Liver (tissue), 8 donors: ENCODE measurements at regions not wholly inside any gene's neighbourhood (a gene's known extent, or its start where the extent isn't known, plus 50 kb on each side); places are given as distances from the start of the nearest gene placed in this dataset.

Source experiments
- DNase-seq: peaks from one replicate; pipeline ENCODE4 v3.0.0-alpha.2; 2017; ENCODE audit warnings: low spot score
- H3K27ac ChIP-seq, 2 donors: one replicate each; pipeline ENCODE4 v1.7.0; 2013; ENCODE audit warnings: inconsistent platforms in 2 of 2, low read length in 2 of 2, control low read depth in 1 of 2, low read depth in 1 of 2, mild to moderate bottlenecking in 1 of 2
- H3K27me3 ChIP-seq, 4 donors: one replicate each; pipeline versions ENCODE4 v1.6.1 to v1.7.0; 2013; ENCODE audit warnings: low read length in 3 of 4, inconsistent platforms in 1 of 4, mild to moderate bottlenecking in 1 of 4, moderate library complexity in 1 of 4; ENCODE audit not compliant: control insufficient read depth in 4 of 4, insufficient read depth in 4 of 4
- H3K36me3 ChIP-seq, 4 donors: one replicate each; pipeline versions ENCODE4 v1.6.1 to v1.7.0; 2013; ENCODE audit warnings: low read length in 3 of 4, mild to moderate bottlenecking in 3 of 4, low read depth in 1 of 4, moderate library complexity in 1 of 4; ENCODE audit not compliant: control insufficient read depth in 4 of 4, insufficient read depth in 3 of 4
- H3K4me1 ChIP-seq, 4 donors: one replicate each; pipeline versions ENCODE4 v1.6.1 to v1.7.0; 2013; ENCODE audit warnings: low read length in 3 of 4, mild to moderate bottlenecking in 3 of 4, moderate library complexity in 1 of 4; ENCODE audit not compliant: control insufficient read depth in 4 of 4, insufficient read depth in 4 of 4
- H3K4me3 ChIP-seq, 3 donors: one replicate each; pipeline versions ENCODE4 v1.6.1 to v1.7.0; 2013; ENCODE audit warnings: low read length in 3 of 3, control low read depth in 1 of 3, low read depth in 1 of 3, mild to moderate bottlenecking in 1 of 3
- H3K9ac ChIP-seq, 2 donors: one replicate each; pipeline ENCODE4 v1.7.0; 2013; ENCODE audit warnings: low read length in 2 of 2, mild to moderate bottlenecking in 2 of 2, moderate library complexity in 2 of 2, control low read depth in 1 of 2, low read depth in 1 of 2
- H3K9me3 ChIP-seq, 4 donors: one replicate each; pipeline versions ENCODE4 v1.6.1 to v1.7.0; 2013; ENCODE audit warnings: low read length in 3 of 4; ENCODE audit not compliant: control insufficient read depth in 4 of 4
- ATF3 ChIP-seq: IDR thresholded peaks from 2 replicates; pipeline ENCODE4 v1.6.1; 2016; ENCODE audit warnings: antibody characterized with exemption
- CTCF ChIP-seq: fragments of 150-350 bp; IDR thresholded peaks from 2 replicates; pipeline ENCODE4 v1.5.1; 2017; ENCODE audit warnings: improper control_type of control experiment, low read depth, low read length; ENCODE audit not compliant: missing input control
- EGR1 ChIP-seq, 2 donors: IDR thresholded peaks; 2 replicates each; pipeline ENCODE4 v1.6.1; 2016 to 2018; ENCODE audit warnings: antibody characterized with exemption in 2 of 2, low read depth in 2 of 2
- FOXA1 ChIP-seq: IDR thresholded peaks from 2 replicates; pipeline ENCODE4 v1.6.1; 2016; ENCODE audit warnings: antibody characterized with exemption
- GABPA ChIP-seq, 2 donors: IDR thresholded peaks in 1 of 2; conservative IDR thresholded peaks in 1 of 2; 2 replicates each; pipeline ENCODE4 v1.6.1; 2016; ENCODE audit warnings: antibody characterized with exemption in 2 of 2, mild to moderate bottlenecking in 1 of 2, moderate library complexity in 1 of 2
- HNF4A ChIP-seq, 2 donors: conservative IDR thresholded peaks; 2 replicates each; pipeline ENCODE4 v1.6.1; 2016; ENCODE audit warnings: antibody characterized with exemption in 2 of 2, mild to moderate bottlenecking in 2 of 2
- HNF4G ChIP-seq: IDR thresholded peaks from 2 replicates; pipeline ENCODE4 v1.6.1; 2016; ENCODE audit warnings: antibody characterized with exemption
- NR2F2 ChIP-seq: IDR thresholded peaks from 2 replicates; pipeline ENCODE4 v1.6.1; 2016; ENCODE audit warnings: antibody characterized with exemption
- RAD21 ChIP-seq, 2 donors: IDR thresholded peaks; 2 replicates each; pipeline ENCODE4 v1.6.1; 2016; ENCODE audit warnings: antibody characterized with exemption in 2 of 2, mild to moderate bottlenecking in 2 of 2
- REST ChIP-seq: IDR thresholded peaks from 2 replicates; pipeline ENCODE4 v1.6.1; 2016; ENCODE audit warnings: antibody characterized with exemption, mild to moderate bottlenecking
- RXRA ChIP-seq, 2 donors: IDR thresholded peaks; 2 replicates each; pipeline ENCODE4 v1.6.1; 2017 to 2018; ENCODE audit warnings: antibody characterized with exemption in 2 of 2, mild to moderate bottlenecking in 1 of 2
- SP1 ChIP-seq: IDR thresholded peaks from 2 replicates; pipeline ENCODE4 v1.6.1; 2018; ENCODE audit warnings: antibody characterized with exemption, mild to moderate bottlenecking
- TAF1 ChIP-seq: conservative IDR thresholded peaks from 2 replicates; pipeline ENCODE4 v1.6.1; 2016; ENCODE audit warnings: antibody characterized with exemption, mild to moderate bottlenecking
- YY1 ChIP-seq: IDR thresholded peaks from 2 replicates; pipeline ENCODE4 v1.6.1; 2016; ENCODE audit warnings: antibody characterized with exemption, mild to moderate bottlenecking
- ZBTB33 ChIP-seq: IDR thresholded peaks from 2 replicates; pipeline ENCODE4 v1.6.1; 2016; ENCODE audit warnings: antibody characterized with exemption
- WGBS: extraction: QIAGEN DNeasy Blood & Tissue Kit; methylation state at CpG from one replicate; pipeline ENCODE4 v1.1.7; 2013; 5-methylcytosine and 5-hydroxymethylcytosine counted together
- donor health status: healthy.
- donor health status: healthy.
- donor health status: healthy.
- donor health status: healthy.
- donor health status: healthy.

GRCh38 chr3:25229586-25229985 lies 198.5 kb upstream of the RARB start (continued):
- TF ChIP-seq CTCF (no peak), SP1 (no peak), GABPA (IDR thresholded peaks at IDR 0.05 in 1 of 2, conservative IDR thresholded peaks at IDR 0.05 in 1 of 2) (no peak), RXRA (IDR thresholded peaks at IDR 0.05) (no peak), HNF4G (no peak), NR2F2 (no peak), RAD21 (IDR thresholded peaks at IDR 0.05) (no peak), TAF1 (no peak), YY1 (no peak)

GRCh38 chr3:25235031-25235430 lies 193.0 kb upstream of the RARB start:
- Histone ChIP-seq H3K27me3 (no peaks in the 10 kb centered on the region), H3K36me3 (no peaks in the 10 kb centered on the region), H3K4me1 (no peaks in the 10 kb centered on the region), H3K9ac (no peak overlapping the region), H3K27ac (no peak overlapping the region), H3K9me3 (no peaks in the 10 kb centered on the region), H3K4me3 (no peak overlapping the region)
- 27% methylated on average over 1 of the region's 1 CpG for WGBS
- no peak for DNase-seq
- TF ChIP-seq SP1 (no peak), EGR1 (IDR thresholded peaks at IDR 0.05; ENCODE audit: low read depth in 2 of 2) (no peak), GABPA (IDR thresholded peaks at IDR 0.05 in 1 of 2, conservative IDR thresholded peaks at IDR 0.05 in 1 of 2) (no peak), RXRA (IDR thresholded peaks at IDR 0.05) (no peak), CTCF (no peak), TAF1 (no peak), YY1 (no peak), HNF4G (no peak), NR2F2 (no peak), RAD21 (IDR thresholded peaks at IDR 0.05) (no peak)

- TF ChIP-seq TAF1, result no peak
- TF ChIP-seq YY1, result no peak
- TF ChIP-seq FOXA1, result no peak
- TF ChIP-seq RAD21 (IDR thresholded peaks at IDR 0.05), result no peak
- TF ChIP-seq SP1, result no peak
- no peak for TF ChIP-seq ATF3
- no peak for TF ChIP-seq ZBTB33
- no peak for TF ChIP-seq HNF4A (conservative IDR thresholded peaks at IDR 0.05)
- TF ChIP-seq REST, result no peak
- TF ChIP-seq NR2F2, result no peak
- TF ChIP-seq EGR1 (IDR thresholded peaks at IDR 0.05; ENCODE audit: low read depth in 2 of 2), result no peak
- no peak for TF ChIP-seq HNF4G
- no peak for TF ChIP-seq CTCF
- Histone ChIP-seq H3K9me3 (no peaks in the 10 kb centered on the region), H3K27ac (no peak overlapping the region), H3K4me3 (no peak overlapping the region), H3K27me3 (no peaks in the 10 kb centered on the region), H3K4me1 (no peaks in the 10 kb centered on the region), H3K9ac (no peak overlapping the region), H3K36me3 (no peaks in the 10 kb centered on the region)
- WGBS, result 77% methylated on average over 2 of the region's 2 CpGs
- no peak for DNase-seq
These were observed 192.6 kb upstream of the RARB start for GRCh38 chr3:25235466-25235865.
